AG04450 (cell line): ENCODE measurements at regions not wholly inside any gene's neighbourhood (a gene's known extent, or its start where the extent isn't known, plus 50 kb on each side); places are given as distances from the start of the nearest gene placed in this dataset.

Experiments used
- CTCF ChIA-PET: fragments of 300-600, 350-600 bp; formaldehyde crosslinking; extraction: SDS; loops from one replicate; lab custom pipeline; 2022; ENCODE audit warnings: antibody characterized with exemption, inconsistent platforms; lab: Charles Lee
- POLR2A ChIA-PET: fragments of 350-600 bp; formaldehyde crosslinking; extraction: SDS; loops from one replicate; lab custom pipeline; 2021; ENCODE audit warnings: antibody characterized with exemption, inconsistent platforms; lab: Yijun Ruan, JAX
- DNase-seq: peaks from one replicate; pipeline ENCODE4 v3.0.0-alpha.2; 2011; ENCODE audit warnings: low read depth, low spot score
- H3K27ac ChIP-seq: one replicate; pipeline ENCODE4 v1.5.1; 2012; ENCODE audit warnings: low read depth, low read length, control low read depth
- H3K27me3 ChIP-seq: one replicate; pipeline ENCODE4 v1.6.0; 2012; ENCODE audit warnings: low read length; ENCODE audit not compliant: control insufficient read depth, insufficient read depth
- H3K4me3 ChIP-seq: 2 replicates; pipeline ENCODE4 v1.5.1; 2011; ENCODE audit warnings: mild to moderate bottlenecking, low read depth, low read length, control low read depth
- H3K9me3 ChIP-seq: 2 replicates; pipeline ENCODE4 v1.5.1; 2012; ENCODE audit warnings: low read length; ENCODE audit not compliant: control insufficient read depth, insufficient read depth
- CTCF ChIP-seq: IDR thresholded peaks from 2 replicates; pipeline ENCODE4 v1.5.1; 2011; ENCODE audit warnings: low read depth, low read length, control low read depth, inconsistent platforms

GRCh38 chr16:85332175-85332574 is 219.9 kb upstream of the CIBAR2 start:
- no peak overlapping the region for H3K4me3 ChIP-seq
- DNase-seq: no peak
- no peak for TF ChIP-seq CTCF
- POLR2A ChIA-PET: no interaction called here
- no peaks in the 10 kb centered on the region for H3K27me3 ChIP-seq
- peaks cover 4% of the 10 kb centered on the region; the same call in 1 of the 2 replicates for H3K9me3 ChIP-seq
- H3K27ac ChIP-seq: no peak overlapping the region
- CTCF ChIA-PET: interaction anchor here (0.5 kb wide), 1 partner anchor 677 kb away, joined by 3 read pairs; no protein-coding TSS in a partner anchor

- peaks cover 4% of the 10 kb centered on the region; the same call in 1 of the 2 replicates for H3K9me3 ChIP-seq
- TF ChIP-seq CTCF: no peak
- CTCF ChIA-PET: no interaction called here
- no peak overlapping the region for H3K4me3 ChIP-seq
- no peak for DNase-seq
- POLR2A ChIA-PET: no interaction called here
- H3K27me3 ChIP-seq: no peaks in the 10 kb centered on the region
- H3K27ac ChIP-seq: no peak overlapping the region
These were observed 221.1 kb upstream of the CIBAR2 start for GRCh38 chr16:85333337-85333736.

- DNase-seq: no peak
- CTCF ChIA-PET: no interaction called here
- Histone ChIP-seq H3K9me3 (peaks cover 4% of the 10 kb centered on the region; the same call in 1 of the 2 replicates), H3K27ac (no peak overlapping the region), H3K4me3 (no peak overlapping the region), H3K27me3 (no peaks in the 10 kb centered on the region)
- POLR2A ChIA-PET: no interaction called here
- no peak for TF ChIP-seq CTCF
These were observed 221.7 kb upstream of the CIBAR2 start for GRCh38 chr16:85333744-85334640.

GRCh38 chr16:85334718-85335583 is 222.7 kb upstream of the CIBAR2 start:
- CTCF ChIA-PET: no interaction called here

More at GRCh38 chr16:85334718-85335583, 222.7 kb upstream of the CIBAR2 start:
- no peak overlapping the region for H3K27ac ChIP-seq
- TF ChIP-seq CTCF: no peak
- no peak overlapping the region for H3K4me3 ChIP-seq
- POLR2A ChIA-PET: no interaction called here
- H3K9me3 ChIP-seq: peaks cover 4% of the 10 kb centered on the region; the same call in 1 of the 2 replicates
- DNase-seq: no peak
- H3K27me3 ChIP-seq: no peaks in the 10 kb centered on the region
